ENCODE measurements at regions not wholly inside any gene's neighbourhood (a gene's known extent, or its start where the extent isn't known, plus 50 kb on each side); places are given as distances from the start of the nearest gene placed in this dataset.

DNA sequence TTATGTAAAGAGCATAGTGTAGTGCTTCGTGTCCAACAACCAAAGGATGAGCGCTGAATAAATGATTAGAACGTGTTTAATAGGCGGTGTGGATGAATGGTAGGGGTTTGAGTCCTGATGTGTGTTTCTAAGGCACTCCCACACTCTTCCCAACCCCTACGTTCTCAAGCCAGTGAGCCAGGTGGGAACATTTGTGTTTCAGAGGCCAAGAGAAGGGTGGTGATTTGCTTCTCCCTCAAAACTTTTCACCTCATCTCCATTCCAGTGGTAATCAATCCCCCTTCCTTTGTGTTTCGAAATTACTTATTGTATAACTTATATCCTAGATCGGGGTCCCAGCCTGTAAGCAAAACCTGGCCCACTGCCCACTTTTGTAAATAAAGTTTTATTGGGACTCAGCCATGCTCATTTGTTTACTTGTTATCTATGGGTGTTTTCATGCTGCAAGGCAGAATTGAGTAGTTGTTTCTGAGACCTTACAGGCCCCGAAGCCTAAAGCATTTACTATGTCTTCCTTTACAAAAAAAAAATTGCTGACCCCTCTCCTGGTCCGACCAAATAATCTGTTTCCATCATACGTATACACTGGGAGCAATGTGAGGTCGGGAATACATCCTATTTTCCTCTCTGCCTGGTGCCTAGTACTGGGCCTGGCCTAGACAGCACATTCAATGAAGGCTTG lies 150.8 kb upstream of the MYCN start:
- no peak overlapping the region for H3K4me3 ChIP-seq (ENCODE audit: low read depth, low read length)
- TF ChIP-seq CTCF (IDR thresholded peaks at IDR 0.05; ENCODE audit: low read depth, low read length), result no peak
- no peak for DNase-seq
- no peaks in the 10 kb centered on the region for H3K27me3 ChIP-seq (ENCODE audit: insufficient read depth, low read depth, severe bottlenecking)
- no peak overlapping the region for H3K27ac ChIP-seq
- no peaks in the 10 kb centered on the region for H3K9me3 ChIP-seq (ENCODE audit: severe bottlenecking)
- no peaks in the 10 kb centered on the region for H3K36me3 ChIP-seq

- no peaks in the 10 kb centered on the region for H3K9me3 ChIP-seq (ENCODE audit: severe bottlenecking)
- DNase-seq, result no peak
- no peak overlapping the region for H3K4me3 ChIP-seq (ENCODE audit: low read depth, low read length)
- no peaks in the 10 kb centered on the region for H3K27me3 ChIP-seq (ENCODE audit: insufficient read depth, low read depth, severe bottlenecking)
- no peak overlapping the region for H3K27ac ChIP-seq
- H3K36me3 ChIP-seq, result no peaks in the 10 kb centered on the region
- TF ChIP-seq CTCF (IDR thresholded peaks at IDR 0.05; ENCODE audit: low read depth, low read length), result no peak
These were observed 150.0 kb upstream of the MYCN start for GRCh38 chr2:15790326-15790725.

DNA sequence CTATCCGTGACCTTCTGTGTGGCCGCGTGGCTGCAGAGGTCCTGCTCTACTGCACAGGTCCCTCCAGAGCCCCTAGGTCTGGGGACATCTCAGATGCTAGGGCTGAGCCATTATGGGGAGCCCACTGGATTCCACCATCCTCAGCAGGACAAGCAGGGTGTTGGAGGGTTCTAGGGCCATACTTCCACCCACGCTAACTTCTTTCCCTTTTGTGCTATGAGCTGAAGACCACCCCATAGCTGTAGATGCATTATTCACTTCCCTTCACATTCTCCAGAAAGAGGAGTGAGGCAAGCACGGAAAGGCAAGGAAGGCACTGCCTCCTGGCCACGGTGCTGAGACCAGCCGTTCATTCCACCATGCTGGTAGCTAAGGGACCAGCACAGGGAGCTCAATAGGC lies 149.5 kb upstream of the MYCN start:
- Histone ChIP-seq H3K27me3 (ENCODE audit: insufficient read depth, low read depth, severe bottlenecking) (no peaks in the 10 kb centered on the region), H3K36me3 (no peaks in the 10 kb centered on the region), H3K27ac (no peak overlapping the region), H3K9me3 (ENCODE audit: severe bottlenecking) (no peaks in the 10 kb centered on the region), H3K4me3 (ENCODE audit: low read depth, low read length) (no peak overlapping the region)
- DNase-seq, result no peak
- no peak for TF ChIP-seq CTCF (IDR thresholded peaks at IDR 0.05; ENCODE audit: low read depth, low read length)

- H3K4me3 ChIP-seq (ENCODE audit: low read depth, low read length), result no peak overlapping the region
- DNase-seq, result no peak
- no peaks in the 10 kb centered on the region for H3K36me3 ChIP-seq
- no peaks in the 10 kb centered on the region for H3K27me3 ChIP-seq (ENCODE audit: insufficient read depth, low read depth, severe bottlenecking)
- TF ChIP-seq CTCF (IDR thresholded peaks at IDR 0.05; ENCODE audit: low read depth, low read length), result no peak
- no peaks in the 10 kb centered on the region for H3K9me3 ChIP-seq (ENCODE audit: severe bottlenecking)
- no peak overlapping the region for H3K27ac ChIP-seq
These were observed 149.1 kb upstream of the MYCN start for GRCh38 chr2:15791294-15791693.

DNA sequence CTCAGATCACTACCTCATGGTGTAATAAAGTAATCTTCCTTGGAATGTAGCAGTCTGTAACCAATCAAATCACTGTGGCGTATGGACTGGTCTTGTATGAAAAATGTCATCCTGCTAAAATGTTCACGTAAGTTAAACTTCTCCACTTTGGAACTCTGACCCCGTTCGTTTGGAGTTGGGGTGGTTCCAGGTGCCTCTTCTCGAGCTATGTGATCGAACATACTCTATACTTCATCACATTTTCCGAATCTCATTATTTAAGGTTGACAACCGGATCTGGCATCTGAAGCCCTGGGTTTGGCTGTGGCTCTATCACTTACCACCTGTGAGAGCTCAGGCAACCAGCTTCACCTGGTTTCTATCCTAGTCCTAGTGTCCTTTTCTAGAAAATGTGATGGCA lies 148.0 kb upstream of the MYCN start:
- DNase-seq, result no peak
- no peak for TF ChIP-seq CTCF (IDR thresholded peaks at IDR 0.05; ENCODE audit: low read depth, low read length)
- H3K9me3 ChIP-seq (ENCODE audit: severe bottlenecking), result no peaks in the 10 kb centered on the region
- H3K36me3 ChIP-seq, result no peaks in the 10 kb centered on the region
- H3K27me3 ChIP-seq (ENCODE audit: insufficient read depth, low read depth, severe bottlenecking), result no peaks in the 10 kb centered on the region
- no peak overlapping the region for H3K4me3 ChIP-seq (ENCODE audit: low read depth, low read length)
- no peak overlapping the region for H3K27ac ChIP-seq
